HCEC 1CT (cell line): ENCODE measurements at regions not wholly inside any gene's neighbourhood (a gene's known extent, or its start where the extent isn't known, plus 50 kb on each side); places are given as distances from the start of the nearest gene placed in this dataset.
"Not testable (repeated sequence)": the region's sequence is repeated elsewhere in the genome, so short reads cannot be mapped to it uniquely, and the experiment has no call there.

Experiments used
- DNase-seq: peaks from one replicate; pipeline ENCODE4 v3.0.0-alpha.2; 2017

- DNase-seq, result peak; percentile 81
Observed at GRCh38 chr7:113582471-113582870, 336.3 kb downstream of the PPP1R3A start.

GRCh38 chr7:113563257-113563656, 355.6 kb downstream of the PPP1R3A start:
- DNase-seq, result not testable (repeated sequence)

GRCh38 chr7:113562801-113563200, 356.0 kb downstream of the PPP1R3A start:
- DNase-seq, result no peak

GRCh38 chr7:113562242-113562641, 356.6 kb downstream of the PPP1R3A start:
- DNase-seq, result peak; percentile 38

- peak; percentile 89 for DNase-seq
Observed at GRCh38 chr7:113561446-113561845, 357.4 kb downstream of the PPP1R3A start.

- DNase-seq, result no peak
Observed at GRCh38 chr7:113550966-113551365, 367.8 kb downstream of the PPP1R3A start.

- DNase-seq, result peak; percentile 80
Observed at GRCh38 chr7:113548561-113548960, 370.2 kb downstream of the PPP1R3A start.

- no peak for DNase-seq
Observed at GRCh38 chr7:113548137-113548536, 370.7 kb downstream of the PPP1R3A start.

- DNase-seq, result peak; percentile 89
Observed at GRCh38 chr7:113521468-113521867, 397.3 kb downstream of the PPP1R3A start.

- no peak for DNase-seq
Observed at GRCh38 chr7:113519472-113519871, 399.3 kb downstream of the PPP1R3A start.

- no peak for DNase-seq
Observed at GRCh38 chr7:113504691-113505090, 386.3 kb upstream of the SMIM30 start.

GRCh38 chr7:113504142-113504541, 385.8 kb upstream of the SMIM30 start:
- DNase-seq, result no peak

GRCh38 chr7:113496586-113496985, 378.2 kb upstream of the SMIM30 start:
- DNase-seq, result not testable (repeated sequence)

GRCh38 chr7:113494797-113495566, 376.6 kb upstream of the SMIM30 start:
- DNase-seq, result not testable (repeated sequence)

GRCh38 chr7:113491305-113491704, 373.0 kb upstream of the SMIM30 start:
- DNase-seq, result no peak

- no peak for DNase-seq
Observed at GRCh38 chr7:113487925-113488731, 369.8 kb upstream of the SMIM30 start.

- DNase-seq, result no peak
Observed at GRCh38 chr7:113486548-113486947, 368.2 kb upstream of the SMIM30 start.

- no peak for DNase-seq
Observed at GRCh38 chr7:113483657-113484056, 365.3 kb upstream of the SMIM30 start.

- DNase-seq, result no peak
Observed at GRCh38 chr7:113480537-113480936, 362.2 kb upstream of the SMIM30 start.

- no peak for DNase-seq
Observed at GRCh38 chr7:113464096-113464855, 345.9 kb upstream of the SMIM30 start.

- no peak for DNase-seq
Observed at GRCh38 chr7:113460067-113460466, 341.7 kb upstream of the SMIM30 start.

- no peak for DNase-seq
Observed at GRCh38 chr7:113456533-113456932, 338.2 kb upstream of the SMIM30 start.

GRCh38 chr7:113454597-113455169, 336.3 kb upstream of the SMIM30 start:
- DNase-seq, result no peak
